Smooth muscle cell (in vitro differentiated cells): ENCODE measurements at regions not wholly inside any gene's neighbourhood (a gene's known extent, or its start where the extent isn't known, plus 50 kb on each side); places are given as distances from the start of the nearest gene placed in this dataset.
"Not testable (repeated sequence)": the region's sequence is repeated elsewhere in the genome, so short reads cannot be mapped to it uniquely, and the experiment has no call there.

ENCODE experiments used
- DNase-seq: peaks from one replicate; lab custom pipeline; 2025; ENCODE audit not compliant: unreplicated experiment; lab: John Stamatoyannopoulos, UW
- H2AFZ ChIP-seq: fragments of 200-600 bp; sonication (generic); 2 replicates; pipeline ENCODE4 v1.6.0; 2016; ENCODE audit warnings: antibody characterized with exemption, low read depth, mild to moderate bottlenecking
- H3F3A ChIP-seq: fragments of 200-600 bp; sonication (generic); 2 replicates; pipeline ENCODE4 v1.6.0; 2017; ENCODE audit warnings: antibody characterized with exemption, low read depth
- H3K27ac ChIP-seq: fragments of 200-600 bp; sonication (generic); 2 replicates; pipeline ENCODE4 v1.5.1; 2016; ENCODE audit warnings: low read depth, mild to moderate bottlenecking
- H3K27me3 ChIP-seq: fragments of 200-600 bp; sonication (generic); 2 replicates; pipeline ENCODE4 v1.6.1; 2016; ENCODE audit warnings: low read depth, mild to moderate bottlenecking
- H3K36me3 ChIP-seq: fragments of 200-600 bp; sonication (generic); 2 replicates; pipeline ENCODE4 v1.5.1; 2016; ENCODE audit warnings: low read depth
- H3K4me1 ChIP-seq: fragments of 200-600 bp; sonication (generic); 2 replicates; pipeline ENCODE4 v1.5.1; 2016; ENCODE audit warnings: low read depth
- H3K4me2 ChIP-seq: fragments of 200-600 bp; sonication (generic); 2 replicates; pipeline ENCODE4 v1.6.0; 2016; ENCODE audit warnings: mild to moderate bottlenecking
- H3K4me3 ChIP-seq: fragments of 200-600 bp; sonication (generic); 2 replicates; pipeline ENCODE4 v1.5.1; 2016; ENCODE audit warnings: mild to moderate bottlenecking
- H3K79me2 ChIP-seq: fragments of 200-600 bp; sonication (generic); 2 replicates; pipeline ENCODE4 v1.6.0; 2016; ENCODE audit warnings: low read depth, mild to moderate bottlenecking
- H3K9ac ChIP-seq: fragments of 200-600 bp; sonication (generic); 2 replicates; pipeline ENCODE4 v1.6.0; 2016; ENCODE audit warnings: low read depth
- H3K9me3 ChIP-seq: fragments of 200-600 bp; sonication (generic); replicated peaks from 2 replicates; pipeline ENCODE4 v1.5.1; 2016; ENCODE audit warnings: low read depth
- H4K20me1 ChIP-seq: fragments of 200-600 bp; sonication (generic); 2 replicates; pipeline ENCODE4 v1.6.0; 2016; ENCODE audit warnings: low read depth
- WGBS: methylation state at CpG from one replicate; pipeline ENCODE4 v1.1.7; 2016; ENCODE audit warnings: low lambda C conversion rate; 5-methylcytosine and 5-hydroxymethylcytosine counted together
- TF ChIP-seq, protein P1 (sequence below): fragments of 200-600 bp; sonication (generic); IDR thresholded peaks from 2 replicates; pipeline ENCODE4 v1.5.1; 2017; ENCODE audit warnings: borderline replicate concordance, mild to moderate bottlenecking, antibody characterized with exemption; ENCODE audit not compliant: insufficient read depth, poor library complexity, severe bottlenecking

- no peak overlapping the region for H2AFZ ChIP-seq
- H3K36me3 ChIP-seq: no peaks in the 10 kb centered on the region
- H3F3A ChIP-seq: no peaks in the 10 kb centered on the region
- no peak for DNase-seq
- H3K4me1 ChIP-seq: no peaks in the 10 kb centered on the region
- H3K9ac ChIP-seq: no peak overlapping the region
- H3K79me2 ChIP-seq: no peaks in the 10 kb centered on the region
- no peak overlapping the region for H3K4me2 ChIP-seq
- H3K27ac ChIP-seq: no peak overlapping the region
- TF ChIP-seq, protein P1, sequence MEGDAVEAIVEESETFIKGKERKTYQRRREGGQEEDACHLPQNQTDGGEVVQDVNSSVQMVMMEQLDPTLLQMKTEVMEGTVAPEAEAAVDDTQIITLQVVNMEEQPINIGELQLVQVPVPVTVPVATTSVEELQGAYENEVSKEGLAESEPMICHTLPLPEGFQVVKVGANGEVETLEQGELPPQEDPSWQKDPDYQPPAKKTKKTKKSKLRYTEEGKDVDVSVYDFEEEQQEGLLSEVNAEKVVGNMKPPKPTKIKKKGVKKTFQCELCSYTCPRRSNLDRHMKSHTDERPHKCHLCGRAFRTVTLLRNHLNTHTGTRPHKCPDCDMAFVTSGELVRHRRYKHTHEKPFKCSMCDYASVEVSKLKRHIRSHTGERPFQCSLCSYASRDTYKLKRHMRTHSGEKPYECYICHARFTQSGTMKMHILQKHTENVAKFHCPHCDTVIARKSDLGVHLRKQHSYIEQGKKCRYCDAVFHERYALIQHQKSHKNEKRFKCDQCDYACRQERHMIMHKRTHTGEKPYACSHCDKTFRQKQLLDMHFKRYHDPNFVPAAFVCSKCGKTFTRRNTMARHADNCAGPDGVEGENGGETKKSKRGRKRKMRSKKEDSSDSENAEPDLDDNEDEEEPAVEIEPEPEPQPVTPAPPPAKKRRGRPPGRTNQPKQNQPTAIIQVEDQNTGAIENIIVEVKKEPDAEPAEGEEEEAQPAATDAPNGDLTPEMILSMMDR: no peak
- H3K4me3 ChIP-seq: no peak overlapping the region
- H3K9me3 ChIP-seq: no peaks in the 10 kb centered on the region
- WGBS: 87% methylated on average over 6 of the region's 6 CpGs
- no peaks in the 10 kb centered on the region for H4K20me1 ChIP-seq
- no peaks in the 10 kb centered on the region for H3K27me3 ChIP-seq
These were observed 79.6 kb upstream of the ANKRD1 start for GRCh38 chr10:91000470-91000869.

DNA sequence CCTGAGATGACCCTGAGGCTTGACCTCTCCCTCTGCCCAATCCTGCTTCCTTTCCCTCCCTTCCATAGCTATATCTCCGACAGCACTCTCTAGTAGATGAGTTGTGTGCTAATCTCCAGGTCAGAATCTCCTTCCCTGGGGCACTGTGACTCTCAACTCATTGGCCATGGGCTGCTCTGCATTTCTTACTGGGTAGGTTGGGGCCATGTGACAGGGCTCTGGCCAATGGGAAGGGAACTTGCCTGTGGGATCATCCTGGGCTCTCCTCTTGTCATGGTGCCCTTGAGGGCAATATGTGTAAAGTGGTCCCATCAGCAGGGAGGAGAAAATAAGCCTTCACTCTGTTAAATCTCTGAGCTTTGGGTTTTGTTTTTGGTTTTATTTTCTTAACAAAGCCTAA, 80.1 kb upstream of the ANKRD1 start:
- 91% methylated on average over 1 of the region's 1 CpG for WGBS
- DNase-seq: no peak

DNA sequence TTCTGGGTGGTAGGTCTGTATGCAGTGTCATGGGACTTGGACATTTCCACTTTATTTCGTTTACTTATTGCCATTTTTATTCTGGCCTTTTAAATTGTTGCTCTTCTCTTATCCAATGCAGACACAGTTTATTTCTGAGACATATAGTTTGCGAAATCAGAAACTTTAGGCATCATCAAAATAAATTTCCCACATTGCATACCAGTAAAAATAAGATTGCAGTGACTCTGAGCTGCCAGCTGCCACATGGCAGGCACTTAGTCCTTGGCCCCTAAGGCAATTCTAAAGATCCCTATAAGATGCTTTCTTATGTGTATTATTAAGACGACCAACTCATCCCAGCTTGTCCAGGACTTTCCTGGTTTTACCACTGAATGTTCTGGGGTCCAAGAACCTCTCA, 81.8 kb upstream of the ANKRD1 start:
- Histone ChIP-seq H2AFZ (no peak overlapping the region), H3K27me3 (no peaks in the 10 kb centered on the region), H3K9me3 (no peaks in the 10 kb centered on the region), H3K4me1 (no peaks in the 10 kb centered on the region), H3F3A (peaks cover 5% of the 10 kb centered on the region), H3K79me2 (no peaks in the 10 kb centered on the region), H3K36me3 (no peaks in the 10 kb centered on the region), H3K4me2 (no peak overlapping the region), H4K20me1 (no peaks in the 10 kb centered on the region), H3K4me3 (no peak overlapping the region), H3K27ac (no peak overlapping the region), H3K9ac (no peak overlapping the region)
- TF ChIP-seq, protein P1: no peak
- 84% methylated on average over 3 of the region's 3 CpGs for WGBS
- DNase-seq: no peak

More for the DNA sequence above, 80.1 kb upstream of the ANKRD1 start:
- H3K27me3 ChIP-seq: no peaks in the 10 kb centered on the region
- H2AFZ ChIP-seq: no peak overlapping the region
- no peaks in the 10 kb centered on the region for H3K4me1 ChIP-seq
- TF ChIP-seq, protein P1: no peak
- H3K4me2 ChIP-seq: no peak overlapping the region
- H3K79me2 ChIP-seq: no peaks in the 10 kb centered on the region
- H4K20me1 ChIP-seq: no peaks in the 10 kb centered on the region
- no peak overlapping the region for H3K27ac ChIP-seq
- no peaks in the 10 kb centered on the region for H3F3A ChIP-seq
- no peaks in the 10 kb centered on the region for H3K36me3 ChIP-seq
- no peak overlapping the region for H3K9ac ChIP-seq
- no peaks in the 10 kb centered on the region for H3K9me3 ChIP-seq
- no peak overlapping the region for H3K4me3 ChIP-seq

DNA sequence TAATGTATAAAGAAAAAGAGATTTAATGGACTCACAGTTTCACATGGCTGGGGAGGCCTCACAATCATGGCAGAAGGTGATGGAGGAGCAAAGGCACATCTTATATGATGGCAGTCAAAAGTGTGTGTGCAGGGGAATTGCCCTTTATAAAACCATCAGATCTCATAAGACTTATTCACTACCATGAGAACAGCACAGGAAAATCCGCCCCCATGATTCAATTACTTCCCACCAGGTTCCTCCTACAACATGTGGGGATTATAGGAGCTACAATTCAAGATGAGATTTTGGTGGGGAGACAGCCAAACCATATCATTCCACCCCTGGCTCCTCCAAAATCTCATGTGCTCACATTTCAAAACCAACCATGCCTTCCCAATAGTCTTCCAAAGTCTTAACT, 82.5 kb upstream of the ANKRD1 start:
- not testable (repeated sequence) for H3K4me2 ChIP-seq, H3K4me3 ChIP-seq, H2AFZ ChIP-seq, H3K79me2 ChIP-seq, H3K9ac ChIP-seq, H3K9me3 ChIP-seq, DNase-seq, H3K4me1 ChIP-seq, H3K36me3 ChIP-seq, H3K27me3 ChIP-seq, H4K20me1 ChIP-seq, H3F3A ChIP-seq, H3K27ac ChIP-seq
- WGBS: 100% methylated on average over 1 of the region's 1 CpG

DNA sequence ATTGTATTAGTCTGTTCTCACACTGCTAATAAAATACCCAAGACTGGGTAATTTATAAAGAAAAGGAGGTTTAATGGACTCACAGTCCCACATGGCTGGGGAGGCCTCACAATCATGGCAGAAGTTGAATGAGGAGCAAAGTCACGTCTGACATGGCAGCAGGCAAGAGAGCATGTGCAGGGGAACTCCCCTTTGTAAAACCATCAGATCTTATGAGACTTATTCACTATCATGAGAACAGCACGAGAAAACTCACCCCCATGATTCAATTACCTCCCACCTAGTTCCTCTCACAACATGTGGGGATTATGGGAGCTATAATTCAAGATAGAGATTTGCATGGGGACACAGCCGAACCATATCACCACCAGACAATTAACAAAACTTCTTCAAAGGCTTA, 84.4 kb upstream of the ANKRD1 start:
- not testable (repeated sequence) for H3K79me2 ChIP-seq, H3K4me3 ChIP-seq, H3K4me1 ChIP-seq, H3K9me3 ChIP-seq, H2AFZ ChIP-seq, H3K36me3 ChIP-seq, DNase-seq, H3K9ac ChIP-seq, H4K20me1 ChIP-seq, H3K4me2 ChIP-seq, H3F3A ChIP-seq, H3K27ac ChIP-seq, H3K27me3 ChIP-seq
- 71% methylated on average over 3 of the region's 3 CpGs for WGBS
